DOHH2 (cell line): ENCODE measurements at regions not wholly inside any gene's neighbourhood (a gene's known extent, or its start where the extent isn't known, plus 50 kb on each side); places are given as distances from the start of the nearest gene placed in this dataset.

ENCODE experiments used
- CTCF ChIP-seq: fragments of 200-600 bp; sonication (generic); IDR thresholded peaks from one replicate; pipeline ENCODE4 v1.5.1; 2014; ENCODE audit warnings: antibody characterized with exemption, mild to moderate bottlenecking, low read depth, low read length; ENCODE audit not compliant: poor library complexity, severe bottlenecking
- EZH2phosphoT487 ChIP-seq: fragments of 200-600 bp; sonication (generic); IDR thresholded peaks from 2 replicates; pipeline ENCODE4 v1.6.1; 2017; ENCODE audit warnings: borderline replicate concordance, mild to moderate bottlenecking, antibody characterized with exemption, low read length, moderate library complexity, mixed read lengths

GRCh38 chr1:163528710-163529348 lies 207.1 kb downstream of the NUF2 start:
- peak; percentile 42 for TF ChIP-seq CTCF
- TF ChIP-seq EZH2phosphoT487, result no peak
